22Rv1 (cell line): ENCODE measurements at regions not wholly inside any gene's neighbourhood (a gene's known extent, or its start where the extent isn't known, plus 50 kb on each side); places are given as distances from the start of the nearest gene placed in this dataset.

ENCODE experiments used
- H3K27ac ChIP-seq: fragments of 450-650 bp; 2 replicates; pipeline ENCODE4 v1.5.1; 2017
- ZFX ChIP-seq: fragments of 450-650 bp; IDR thresholded peaks from 2 replicates; pipeline ENCODE4 v1.6.1; 2017; ENCODE audit warnings: antibody characterized with exemption, borderline replicate concordance
- TF ChIP-seq, protein P1 (sequence below): fragments of 450-650 bp; IDR thresholded peaks from 2 replicates; pipeline ENCODE4 v1.5.1; 2017; ENCODE audit warnings: mild to moderate bottlenecking

DNA sequence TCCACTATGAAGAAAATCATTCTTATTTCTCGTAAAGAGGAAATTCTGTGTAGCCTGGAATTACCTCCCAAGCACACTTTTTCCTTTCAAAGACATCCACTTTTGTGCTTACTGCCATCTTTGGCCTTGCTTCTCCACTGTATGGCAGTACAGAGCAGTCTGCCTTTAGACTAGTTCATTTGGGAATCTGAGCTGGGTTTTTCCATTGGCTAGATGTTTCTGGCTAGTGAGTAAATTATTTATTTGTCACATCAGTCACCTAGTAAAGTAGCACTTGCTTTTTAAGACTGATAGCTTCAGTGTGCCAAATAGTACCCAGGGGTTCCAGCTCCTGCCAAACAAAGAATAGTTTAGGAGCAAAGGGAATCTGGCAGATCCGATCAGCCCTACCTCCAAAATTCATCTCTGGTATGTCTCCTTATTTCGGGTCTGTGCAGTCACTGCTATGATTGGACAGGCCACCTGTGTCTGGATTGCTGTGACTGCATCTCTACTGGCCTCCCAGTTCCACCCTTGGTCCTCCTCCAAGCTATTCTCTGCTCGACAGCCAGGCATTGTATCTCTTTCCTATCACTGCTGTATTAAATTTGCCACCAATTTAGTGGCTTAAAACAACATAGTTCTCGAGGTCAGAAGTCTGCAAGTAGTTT is 97.6 kb downstream of the NUDT12 start:
- H3K27ac ChIP-seq, result no peak overlapping the region
- no peak for TF ChIP-seq ZFX
- TF ChIP-seq, protein P1, sequence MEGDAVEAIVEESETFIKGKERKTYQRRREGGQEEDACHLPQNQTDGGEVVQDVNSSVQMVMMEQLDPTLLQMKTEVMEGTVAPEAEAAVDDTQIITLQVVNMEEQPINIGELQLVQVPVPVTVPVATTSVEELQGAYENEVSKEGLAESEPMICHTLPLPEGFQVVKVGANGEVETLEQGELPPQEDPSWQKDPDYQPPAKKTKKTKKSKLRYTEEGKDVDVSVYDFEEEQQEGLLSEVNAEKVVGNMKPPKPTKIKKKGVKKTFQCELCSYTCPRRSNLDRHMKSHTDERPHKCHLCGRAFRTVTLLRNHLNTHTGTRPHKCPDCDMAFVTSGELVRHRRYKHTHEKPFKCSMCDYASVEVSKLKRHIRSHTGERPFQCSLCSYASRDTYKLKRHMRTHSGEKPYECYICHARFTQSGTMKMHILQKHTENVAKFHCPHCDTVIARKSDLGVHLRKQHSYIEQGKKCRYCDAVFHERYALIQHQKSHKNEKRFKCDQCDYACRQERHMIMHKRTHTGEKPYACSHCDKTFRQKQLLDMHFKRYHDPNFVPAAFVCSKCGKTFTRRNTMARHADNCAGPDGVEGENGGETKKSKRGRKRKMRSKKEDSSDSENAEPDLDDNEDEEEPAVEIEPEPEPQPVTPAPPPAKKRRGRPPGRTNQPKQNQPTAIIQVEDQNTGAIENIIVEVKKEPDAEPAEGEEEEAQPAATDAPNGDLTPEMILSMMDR, result peak; percentile 33

DNA sequence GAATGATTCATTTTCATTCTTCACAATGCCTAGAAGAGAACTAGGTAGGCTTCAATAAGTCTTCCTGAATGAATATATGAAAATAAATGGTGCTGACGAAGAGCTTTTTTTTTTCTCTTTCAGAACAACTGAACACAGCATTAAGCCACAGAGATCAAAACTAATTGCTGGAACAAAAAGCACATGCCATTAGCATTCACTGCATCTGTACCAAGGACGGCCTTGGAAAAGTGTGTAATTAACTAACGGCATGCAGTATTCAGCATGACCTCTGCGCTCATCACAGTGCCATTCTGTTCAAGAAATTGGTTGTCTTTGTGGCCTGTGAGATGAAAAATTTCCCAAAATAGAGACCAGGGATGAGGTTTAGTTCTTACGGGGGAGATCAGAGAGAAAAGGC is 99.3 kb downstream of the NUDT12 start:
- no peak overlapping the region for H3K27ac ChIP-seq
- TF ChIP-seq, protein P1, result no peak
- TF ChIP-seq ZFX, result no peak

DNA sequence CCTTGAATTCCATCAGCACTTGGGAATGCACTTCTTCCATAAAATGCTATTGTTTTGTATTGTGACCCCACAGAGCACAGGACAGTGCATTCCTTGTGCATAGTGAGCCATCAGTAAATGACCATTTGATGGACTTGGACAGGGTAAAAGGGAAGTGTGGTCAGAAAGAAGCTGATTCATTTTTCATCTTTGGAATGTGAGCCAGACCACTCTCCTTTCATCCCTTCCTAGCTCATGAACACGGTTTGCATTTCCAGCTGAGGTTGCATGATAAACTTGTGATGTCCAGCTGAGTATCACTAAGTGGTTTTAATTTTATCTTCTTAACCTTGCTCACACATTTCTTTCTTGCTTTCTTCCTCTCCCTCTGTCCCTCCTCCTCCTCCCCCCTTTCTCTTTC is 101.3 kb downstream of the NUDT12 start:
- H3K27ac ChIP-seq, result no peak overlapping the region
- TF ChIP-seq, protein P1, result no peak
- no peak for TF ChIP-seq ZFX

DNA sequence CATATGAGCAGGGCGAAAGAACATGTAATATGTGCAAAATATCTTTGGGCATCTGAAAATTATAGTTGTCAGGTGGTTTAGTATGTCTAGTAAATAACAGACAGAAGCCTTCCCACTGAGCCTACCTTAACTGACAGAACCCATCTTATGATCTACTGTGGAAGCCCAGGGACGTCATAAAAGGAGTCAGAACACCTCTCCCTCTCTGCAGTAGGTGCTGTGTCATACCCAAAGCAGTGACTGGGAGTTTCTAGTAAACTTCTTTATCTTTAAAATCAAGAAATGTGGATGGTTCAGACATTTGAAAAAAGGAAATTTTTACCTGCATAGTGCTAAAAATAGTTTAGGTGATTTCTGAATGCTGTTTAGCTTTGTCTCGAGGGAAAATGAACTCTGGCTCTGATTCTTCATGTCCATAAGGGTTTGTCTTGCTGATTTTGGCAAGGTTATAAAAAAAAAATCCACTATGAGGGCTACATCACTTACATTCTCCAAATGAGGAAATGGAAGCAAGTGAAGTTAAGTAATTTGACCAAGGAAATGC is 104.0 kb downstream of the NUDT12 start:
- no peak for TF ChIP-seq ZFX
- TF ChIP-seq, protein P1, result no peak
- no peak overlapping the region for H3K27ac ChIP-seq

DNA sequence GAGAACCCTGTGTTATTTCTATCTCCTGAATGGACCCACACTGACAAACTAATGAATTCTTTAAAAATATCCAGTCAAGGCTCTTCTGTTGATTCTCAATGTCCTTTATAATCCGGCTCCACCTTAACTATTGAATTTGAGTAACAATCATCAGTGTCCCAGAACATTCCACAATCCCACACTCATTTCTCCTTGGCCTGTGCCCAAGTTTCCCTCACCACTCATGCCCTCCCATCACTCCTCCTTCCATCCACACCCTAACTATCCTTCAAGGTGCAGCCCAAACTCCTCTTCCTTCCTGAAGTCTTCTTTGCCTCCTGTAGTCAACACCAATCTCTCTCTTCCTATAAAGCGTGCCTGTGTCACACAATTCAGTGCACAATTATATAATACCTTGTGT is 106.1 kb downstream of the NUDT12 start:
- TF ChIP-seq, protein P1, result no peak
- TF ChIP-seq ZFX, result no peak
- no peak overlapping the region for H3K27ac ChIP-seq

DNA sequence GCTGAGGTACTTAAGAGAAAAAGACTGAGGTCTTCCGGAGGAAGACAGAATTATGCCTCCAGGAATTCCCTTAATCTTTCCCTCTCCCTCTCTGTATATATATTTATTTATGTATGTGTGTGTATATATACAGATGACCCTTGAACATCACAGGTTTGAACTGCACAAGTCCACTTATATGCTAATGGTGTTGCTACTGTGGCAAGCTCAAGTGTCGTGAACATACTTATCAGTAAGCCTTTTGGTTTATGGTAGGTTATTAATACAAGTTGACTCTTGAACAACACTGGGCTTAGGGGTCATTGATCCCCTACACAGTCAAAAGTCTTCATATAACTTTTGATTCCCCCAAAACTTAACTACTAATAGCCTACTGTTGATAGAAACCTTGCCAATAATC is 106.8 kb downstream of the NUDT12 start:
- TF ChIP-seq, protein P1, result no peak
- TF ChIP-seq ZFX, result no peak
- H3K27ac ChIP-seq, result no peak overlapping the region

DNA sequence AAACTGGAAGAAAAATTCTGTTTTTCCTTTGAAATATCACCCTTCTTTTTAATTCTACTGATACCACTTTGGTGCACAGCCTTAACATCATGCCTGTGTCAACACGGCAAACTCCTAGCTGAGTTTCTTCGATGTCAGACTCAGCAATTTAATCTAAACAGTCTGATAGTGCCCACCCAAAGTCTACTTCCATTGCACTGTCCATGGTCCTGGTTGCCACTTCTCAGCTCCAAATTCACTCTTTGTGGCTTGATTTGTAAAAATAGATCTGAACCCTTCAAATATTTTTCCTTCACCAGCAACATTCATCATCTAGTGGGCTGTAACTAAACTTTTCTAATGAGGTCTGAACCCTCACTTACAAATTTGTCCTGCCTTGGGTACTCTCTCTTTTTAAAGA is 107.8 kb downstream of the NUDT12 start:
- TF ChIP-seq, protein P1, result no peak
- no peak for TF ChIP-seq ZFX
- no peak overlapping the region for H3K27ac ChIP-seq
